Natural killer cell (primary cell): ENCODE measurements at regions not wholly inside any gene's neighbourhood (a gene's known extent, or its start where the extent isn't known, plus 50 kb on each side); places are given as distances from the start of the nearest gene placed in this dataset.

Experiments
- ATAC-seq, 3 donors: fragments of 150-1000 bp in 2 of 3; fragments of 200-7000 bp in 1 of 3; cut with Tn5 transposase; 1 replicate in 1 of 3; 2 replicates in 2 of 3; pipeline ENCODE4 v1.10.0; 2021; ENCODE audit warnings: mild to moderate bottlenecking in 2 of 3, moderate library complexity in 2 of 3
- DNase-seq, 2 donors: peaks; one replicate each; pipeline versions ENCODE4 v3.0.0 to v3.0.0-alpha.2; 2013 to 2021; ENCODE audit warnings: mixed read lengths in 1 of 2
- H3K27ac ChIP-seq: one replicate; pipeline ENCODE4 v1.5.1; 2013; ENCODE audit warnings: mild to moderate bottlenecking, low read length
- H3K27me3 ChIP-seq: one replicate; pipeline ENCODE4 v1.6.1; 2013; ENCODE audit warnings: low read length; ENCODE audit not compliant: control insufficient read depth, insufficient read depth
- H3K36me3 ChIP-seq: one replicate; pipeline ENCODE4 v1.6.1; 2013; ENCODE audit warnings: low read length; ENCODE audit not compliant: control insufficient read depth, insufficient read depth
- H3K4me1 ChIP-seq: one replicate; pipeline ENCODE4 v1.6.1; 2013; ENCODE audit warnings: low read length; ENCODE audit not compliant: control insufficient read depth, insufficient read depth
- H3K4me3 ChIP-seq: one replicate; pipeline ENCODE4 v1.5.1; 2013; ENCODE audit warnings: low read length
- H3K9me3 ChIP-seq: one replicate; pipeline ENCODE4 v1.6.1; 2013; ENCODE audit warnings: low read length; ENCODE audit not compliant: control insufficient read depth, insufficient read depth
- H3K27ac Mint-ChIP-seq, 2 donors: one replicate each; pipeline ENCODE4 v1.8.0; 2022; ENCODE audit warnings: mild to moderate bottlenecking in 2 of 2, mixed read lengths in 2 of 2, moderate library complexity in 1 of 2
- H3K27me3 Mint-ChIP-seq, 2 donors: one replicate each; pipeline ENCODE4 v1.8.0; 2022; ENCODE audit warnings: low read depth in 2 of 2, mixed read lengths in 2 of 2
- H3K36me3 Mint-ChIP-seq: one replicate; pipeline ENCODE4 v1.8.0; 2022; ENCODE audit warnings: mixed read lengths
- H3K4me1 Mint-ChIP-seq, 2 donors: one replicate each; pipeline ENCODE4 v1.8.0; 2022; ENCODE audit warnings: mixed read lengths in 2 of 2
- H3K4me3 Mint-ChIP-seq: one replicate; pipeline ENCODE4 v1.8.0; 2022; ENCODE audit warnings: mild to moderate bottlenecking, moderate library complexity, mixed read lengths
- H3K9me3 Mint-ChIP-seq, 2 donors: one replicate each; pipeline ENCODE4 v1.8.0; 2022; ENCODE audit warnings: mixed read lengths in 2 of 2
- CTCF ChIP-seq: fragments of 200-600 bp; IDR thresholded peaks from one replicate; pipeline ENCODE4 v1.8.0; 2022; ENCODE audit warnings: antibody characterized with exemption
- WGBS: methylation state at CpG from one replicate; pipeline ENCODE4 v1.1.7; 2013; ENCODE audit warnings: missing lambda C conversion rate; ENCODE audit not compliant: insufficient coverage; 5-methylcytosine and 5-hydroxymethylcytosine counted together
- intact Hi-C: fragments of 100-400 bp; cut with micrococcal nuclease; formaldehyde crosslinking; loops from one replicate; pipeline ENCODE4 v1.14.2; 2022

GRCh38 chr6:71038711-71039344 is 82.0 kb upstream of the B3GAT2 start:
- Mint-ChIP-seq H3K27me3 (peaks cover 9% of the 10 kb centered on the region in 2 donors), H3K4me1 (no peaks in the 10 kb centered on the region), H3K27ac (no peak overlapping the region), H3K4me3 (no peak overlapping the region), H3K36me3 (no peaks in the 10 kb centered on the region), H3K9me3 (no peaks in the 10 kb centered on the region)
- H3K27me3 ChIP-seq, result no peaks in the 10 kb centered on the region
- no peak overlapping the region for H3K4me3 ChIP-seq
- no peaks in the 10 kb centered on the region for H3K4me1 ChIP-seq
- no peak for ATAC-seq
- H3K36me3 ChIP-seq, result no peaks in the 10 kb centered on the region
- intact Hi-C loops, result no loop called here
- WGBS, result 88% methylated on average over 7 of the region's 8 CpGs
- no peak overlapping the region for H3K27ac ChIP-seq
- DNase-seq, result no peak
- H3K9me3 ChIP-seq, result no peaks in the 10 kb centered on the region
- TF ChIP-seq CTCF, result no peak

GRCh38 chr6:71040043-71040442 is 83.2 kb upstream of the B3GAT2 start:
- no peaks in the 10 kb centered on the region for H3K4me1 ChIP-seq
- H3K27ac ChIP-seq, result no peak overlapping the region
- Mint-ChIP-seq H3K36me3 (no peaks in the 10 kb centered on the region), H3K27me3 (peaks cover 9% of the 10 kb centered on the region in 2 donors), H3K4me3 (no peak overlapping the region), H3K4me1 (no peaks in the 10 kb centered on the region), H3K27ac (no peak overlapping the region), H3K9me3 (no peaks in the 10 kb centered on the region)
- H3K36me3 ChIP-seq, result no peaks in the 10 kb centered on the region
- no peaks in the 10 kb centered on the region for H3K9me3 ChIP-seq
- H3K27me3 ChIP-seq, result no peaks in the 10 kb centered on the region
- WGBS, result 96% methylated on average over 1 of the region's 1 CpG
- ATAC-seq, result no peak
- no peak for DNase-seq
- intact Hi-C loops, result no loop called here
- TF ChIP-seq CTCF, result no peak
- H3K4me3 ChIP-seq, result no peak overlapping the region

GRCh38 chr6:71040841-71041240 is 84.0 kb upstream of the B3GAT2 start:
- Mint-ChIP-seq H3K27me3 (peaks cover 9% of the 10 kb centered on the region in 2 donors), H3K4me3 (no peak overlapping the region), H3K27ac (no peak overlapping the region), H3K4me1 (no peaks in the 10 kb centered on the region), H3K9me3 (no peaks in the 10 kb centered on the region), H3K36me3 (no peaks in the 10 kb centered on the region)
- ATAC-seq (no peak), DNase-seq (no peak)
- 79% methylated on average over 2 of the region's 2 CpGs for WGBS
- no peaks in the 10 kb centered on the region for H3K36me3 ChIP-seq
- H3K9me3 ChIP-seq, result no peaks in the 10 kb centered on the region
- H3K27ac ChIP-seq, result no peak overlapping the region
- intact Hi-C loops, result no loop called here
- TF ChIP-seq CTCF, result no peak
- no peak overlapping the region for H3K4me3 ChIP-seq
- H3K4me1 ChIP-seq, result no peaks in the 10 kb centered on the region
- no peaks in the 10 kb centered on the region for H3K27me3 ChIP-seq

- Histone ChIP-seq H3K4me3 (no peak overlapping the region), H3K9me3 (no peaks in the 10 kb centered on the region), H3K36me3 (no peaks in the 10 kb centered on the region), H3K27ac (no peak overlapping the region), H3K4me1 (no peaks in the 10 kb centered on the region), H3K27me3 (no peaks in the 10 kb centered on the region)
- Mint-ChIP-seq H3K4me3 (no peak overlapping the region), H3K27ac (no peak overlapping the region), H3K4me1 (no peaks in the 10 kb centered on the region), H3K36me3 (no peaks in the 10 kb centered on the region), H3K27me3 (peaks cover 7 to 9% of the 10 kb centered on the region in 2 donors), H3K9me3 (no peaks in the 10 kb centered on the region)
- intact Hi-C loops, result no loop called here
- no peak for TF ChIP-seq CTCF
- DNase-seq (no peak), ATAC-seq (no peak)
- WGBS, result 14% methylated on average over 1 of the region's 1 CpG
Measured at GRCh38 chr6:71043902-71044301, 87.0 kb upstream of the B3GAT2 start.
